GM19324 (cell line): ENCODE measurements at regions not wholly inside any gene's neighbourhood (a gene's known extent, or its start where the extent isn't known, plus 50 kb on each side); places are given as distances from the start of the nearest gene placed in this dataset.

Experiments used
- ATAC-seq: cut with Tn5 transposase; IDR thresholded peaks from one replicate; pipeline ENCODE4 v1.9.1; 2021; ENCODE audit warnings: mild to moderate bottlenecking, moderate library complexity; ENCODE audit not compliant: unreplicated experiment, low FRiP score

- ATAC-seq, result no peak
These were observed 81.7 kb upstream of the GATB start for GRCh38 chr4:151842430-151843079.

- no peak for ATAC-seq
These were observed 80.3 kb upstream of the GATB start for GRCh38 chr4:151841107-151841506.

GRCh38 chr4:151835467-151835866 is 74.7 kb upstream of the GATB start:
- no peak for ATAC-seq

GRCh38 chr4:151833174-151833573 is 72.4 kb upstream of the GATB start:
- ATAC-seq, result no peak

- ATAC-seq, result no peak
These were observed 70.7 kb upstream of the GATB start for GRCh38 chr4:151831526-151831925.

GRCh38 chr4:151830168-151830567 is 69.4 kb upstream of the GATB start:
- no peak for ATAC-seq

- no peak for ATAC-seq
These were observed 68.5 kb upstream of the GATB start for GRCh38 chr4:151829309-151829708.

GRCh38 chr4:151824656-151825055 is 63.8 kb upstream of the GATB start:
- ATAC-seq, result no peak

- no peak for ATAC-seq
These were observed 61.5 kb upstream of the GATB start for GRCh38 chr4:151822331-151822730.

- ATAC-seq, result no peak
These were observed 59.2 kb upstream of the GATB start for GRCh38 chr4:151820004-151820403.

GRCh38 chr4:151811403-151811802 is 50.6 kb upstream of the GATB start:
- ATAC-seq, result no peak
